Hindlimb muscle (tissue), 1 donor: ENCODE measurements at regions not wholly inside any gene's neighbourhood (a gene's known extent, or its start where the extent isn't known, plus 50 kb on each side); places are given as distances from the start of the nearest gene placed in this dataset.

Experiments used
- DNase-seq: peaks from one replicate; pipeline ENCODE4 v3.0.0-alpha.2; 2013

DNA sequence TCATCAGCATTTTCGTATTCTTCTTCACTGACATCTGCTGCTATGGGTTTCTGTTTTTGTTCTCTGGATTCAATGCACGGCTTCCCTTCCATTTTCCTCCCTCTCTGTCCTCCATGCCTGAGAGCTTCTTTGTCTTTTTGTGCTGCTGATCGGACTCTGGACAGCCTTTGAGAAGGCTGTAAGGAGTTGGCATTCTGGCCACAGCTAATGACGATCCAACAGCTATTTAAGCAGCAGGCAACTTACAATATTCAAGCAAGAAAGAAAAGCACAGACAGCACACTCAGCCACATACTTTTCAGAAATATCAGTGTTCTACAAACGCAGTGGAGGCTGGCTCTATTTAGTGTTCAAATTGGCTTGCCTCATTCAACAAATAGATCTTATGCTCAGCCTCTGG, 60.9 kb upstream of the ZC3H12C start:
- no peak for DNase-seq

DNA sequence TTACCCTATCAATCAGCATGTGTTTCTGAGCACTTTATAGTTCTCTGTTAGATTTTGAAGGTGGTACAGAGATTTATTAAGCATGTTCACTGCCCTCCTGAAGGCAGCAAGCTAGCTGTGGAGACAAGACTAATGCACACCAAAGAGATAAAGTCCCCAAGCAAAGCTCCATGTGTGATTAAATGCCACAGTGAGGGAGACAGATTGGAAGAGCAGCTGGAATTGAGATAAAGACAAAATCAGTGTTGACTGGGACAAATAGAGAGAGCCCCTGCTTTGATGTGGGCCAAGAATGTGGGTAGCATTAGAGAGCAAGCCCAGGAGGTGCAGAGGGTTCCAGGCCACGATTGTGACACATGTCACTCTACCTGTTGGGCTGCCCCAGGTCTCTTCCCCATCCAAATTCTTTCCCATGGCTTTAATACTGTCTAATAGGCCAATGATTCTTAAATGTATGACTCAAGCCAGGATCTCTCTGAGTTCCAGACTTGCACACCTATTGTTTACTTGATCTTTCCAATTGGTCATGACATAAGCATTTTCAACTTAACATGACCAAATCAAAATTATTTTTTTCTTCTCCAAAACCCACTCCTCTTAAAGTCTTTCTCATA, 60.1 kb upstream of the ZC3H12C start:
- DNase-seq, result no peak

DNA sequence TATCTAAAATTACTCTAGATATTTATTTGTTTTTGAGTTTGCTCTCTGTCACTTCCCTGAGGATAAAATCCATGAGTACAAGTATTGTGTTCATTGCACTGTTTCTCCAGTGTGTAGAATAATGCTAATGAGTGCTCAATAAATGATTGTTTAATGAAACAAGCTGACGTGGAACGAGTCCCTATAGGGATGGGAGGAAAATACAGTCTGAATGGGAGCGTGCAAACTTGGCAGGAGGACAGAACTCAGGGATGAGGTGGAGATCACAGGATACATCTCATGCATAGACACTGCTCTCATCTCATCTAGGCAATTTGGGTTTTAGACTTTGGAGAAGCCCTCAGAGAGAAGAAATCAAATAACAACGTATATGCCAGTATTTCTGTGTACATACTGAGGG, 58.4 kb upstream of the ZC3H12C start:
- DNase-seq, result no peak

DNA sequence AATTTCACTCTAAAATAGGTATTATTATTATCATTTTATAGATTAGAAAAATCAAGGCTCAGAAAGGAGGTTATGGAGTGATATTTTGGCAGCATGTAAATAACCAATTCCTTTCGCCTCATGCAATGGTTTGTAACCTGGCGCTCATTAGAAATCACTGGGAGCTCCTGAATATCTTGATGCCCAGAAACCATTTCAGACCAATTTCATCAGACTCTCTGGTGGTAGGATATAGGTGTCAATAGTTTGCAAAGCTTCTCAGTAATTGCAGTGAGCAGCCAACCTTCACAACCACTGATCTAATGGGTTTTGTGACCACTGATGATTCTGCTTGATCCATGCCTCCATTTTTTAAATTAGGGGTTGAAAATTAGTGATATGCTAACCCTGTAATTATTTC, 57.8 kb upstream of the ZC3H12C start:
- no peak for DNase-seq

DNA sequence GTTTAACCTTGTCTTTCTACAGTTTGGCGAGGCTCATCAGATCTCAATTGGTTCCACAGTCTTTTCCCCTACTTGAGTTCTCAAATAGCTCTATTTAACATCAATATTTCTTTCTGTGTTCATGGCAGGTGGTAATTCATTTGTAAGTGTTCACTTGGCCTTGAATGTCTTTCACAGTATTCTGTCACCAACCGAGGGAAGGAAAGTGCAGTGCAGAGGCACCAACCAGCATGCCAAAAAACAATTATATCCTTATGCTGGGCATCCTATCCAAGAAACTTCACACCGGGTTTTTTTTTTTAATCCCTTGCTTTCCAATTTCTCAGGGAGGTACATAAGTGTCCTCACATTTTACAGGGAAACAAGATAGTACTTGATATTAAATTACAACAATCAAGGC, 55.0 kb upstream of the ZC3H12C start:
- DNase-seq, result no peak
